WTC11 (cell line): ENCODE measurements at regions not wholly inside any gene's neighbourhood (a gene's known extent, or its start where the extent isn't known, plus 50 kb on each side); places are given as distances from the start of the nearest gene placed in this dataset.

Source experiments
- ATAC-seq: fragments of 200-7000 bp; cut with Tn5 transposase; 2 replicates; pipeline ENCODE4 v1.10.0; 2021; ENCODE audit warnings: mild to moderate bottlenecking, moderate library complexity
- CTCF ChIA-PET: fragments of 300-600 bp; sonication (Branson Sonifier 250); formaldehyde crosslinking; loops from one replicate; lab custom pipeline; 2021; ENCODE audit warnings: antibody characterized with exemption; lab: Charles Lee
- POLR2A ChIA-PET: fragments of 350-600 bp; sonication (Branson Sonifier 250); formaldehyde crosslinking; loops from one replicate; lab custom pipeline; 2021; ENCODE audit warnings: antibody characterized with exemption; lab: Charles Lee
- DNase-seq: peaks from one replicate; pipeline ENCODE4 v3.0.0; 2021; ENCODE audit warnings: low spot score
- H3K27ac Mint-ChIP-seq: 2 replicates; pipeline ENCODE4 v1.8.0; 2021; ENCODE audit warnings: mixed read lengths
- H3K27me3 Mint-ChIP-seq: 2 replicates; pipeline ENCODE4 v1.8.0; 2021; ENCODE audit warnings: low read depth, mild to moderate bottlenecking, moderate library complexity, mixed read lengths
- H3K36me3 Mint-ChIP-seq: 2 replicates; pipeline ENCODE4 v1.8.0; 2021; ENCODE audit warnings: mixed read lengths
- H3K4me1 Mint-ChIP-seq: 2 replicates; pipeline ENCODE4 v1.8.0; 2022; ENCODE audit warnings: mixed read lengths
- H3K4me3 Mint-ChIP-seq: 2 replicates; pipeline ENCODE4 v1.8.0; 2021; ENCODE audit warnings: mild to moderate bottlenecking, moderate library complexity, mixed read lengths
- H3K9me3 Mint-ChIP-seq: 2 replicates; pipeline ENCODE4 v1.8.0; 2021; ENCODE audit warnings: mixed read lengths
- AFF4 ChIP-seq: sonication (generic); formaldehyde crosslinking; IDR thresholded peaks from 2 replicates; pipeline ENCODE4 v1.8.1; 2023; ENCODE audit warnings: mild to moderate bottlenecking, missing genetic modification reagents, borderline replicate concordance
- CREB1 ChIP-seq: sonication (generic); formaldehyde crosslinking; IDR thresholded peaks from 2 replicates; pipeline ENCODE4 v1.8.0; 2023; ENCODE audit warnings: mild to moderate bottlenecking, missing genetic modification reagents
- FOXP1 ChIP-seq: sonication (generic); formaldehyde crosslinking; IDR thresholded peaks from 2 replicates; pipeline ENCODE4 v1.8.0; 2022; ENCODE audit warnings: missing genetic modification reagents, mild to moderate bottlenecking, moderate library complexity, borderline replicate concordance
- FOXP4 ChIP-seq: sonication (generic); formaldehyde crosslinking; IDR thresholded peaks from 2 replicates; pipeline ENCODE4 v1.8.0; 2022; ENCODE audit warnings: mild to moderate bottlenecking, missing genetic modification reagents
- JAZF1 ChIP-seq: fragments of 250-450 bp; sonication (Bioruptor Pico); IDR thresholded peaks from 2 replicates; pipeline ENCODE4 v1.9.0; 2021; ENCODE audit warnings: moderate library complexity, mild to moderate bottlenecking, inconsistent platforms
- MAX ChIP-seq: sonication (generic); formaldehyde crosslinking; IDR thresholded peaks from 2 replicates; pipeline ENCODE4 v1.8.0; 2022; ENCODE audit warnings: mild to moderate bottlenecking, missing genetic modification reagents
- NFE2L1 ChIP-seq: sonication (generic); formaldehyde crosslinking; IDR thresholded peaks from 2 replicates; pipeline ENCODE4 v1.8.1; 2023; ENCODE audit warnings: missing genetic modification reagents
- SMAD4 ChIP-seq: sonication (generic); formaldehyde crosslinking; IDR thresholded peaks from 2 replicates; pipeline ENCODE4 v1.8.0; 2022; ENCODE audit warnings: mild to moderate bottlenecking, missing genetic modification reagents
- STAT6 ChIP-seq: sonication (generic); formaldehyde crosslinking; conservative IDR thresholded peaks from 2 replicates; pipeline ENCODE4 v1.8.1; 2023; ENCODE audit warnings: mild to moderate bottlenecking, low read depth, missing genetic modification reagents, moderate library complexity
- TCF7 ChIP-seq: sonication (generic); formaldehyde crosslinking; IDR thresholded peaks from 2 replicates; pipeline ENCODE4 v1.8.0; 2022; ENCODE audit warnings: mild to moderate bottlenecking, low read depth, missing genetic modification reagents, moderate library complexity
- USF1 ChIP-seq: sonication (generic); formaldehyde crosslinking; IDR thresholded peaks from 2 replicates; pipeline ENCODE4 v1.8.0; 2022; ENCODE audit warnings: mild to moderate bottlenecking, missing genetic modification reagents
- ZNF281 ChIP-seq: sonication (generic); formaldehyde crosslinking; IDR thresholded peaks from 2 replicates; pipeline ENCODE4 v1.8.0; 2023; ENCODE audit warnings: mild to moderate bottlenecking, missing genetic modification reagents
- ZNF317 ChIP-seq: sonication (generic); formaldehyde crosslinking; IDR thresholded peaks from 2 replicates; pipeline ENCODE4 v1.8.1; 2023; ENCODE audit warnings: low read depth, mild to moderate bottlenecking, moderate library complexity, missing genetic modification reagents, borderline replicate concordance
- ZNF423 ChIP-seq: fragments of 250-450 bp; sonication (Bioruptor Pico); IDR thresholded peaks from 2 replicates; pipeline ENCODE4 v2.1.2; 2022; ENCODE audit warnings: mild to moderate bottlenecking, moderate library complexity
- ZNF425 ChIP-seq: fragments of 250-450 bp; sonication (Bioruptor Pico); conservative IDR thresholded peaks from 2 replicates; pipeline ENCODE4 v1.9.0; 2021; ENCODE audit warnings: mild to moderate bottlenecking
- ZNF512 ChIP-seq: sonication (generic); formaldehyde crosslinking; IDR thresholded peaks from 2 replicates; pipeline ENCODE4 v1.8.1; 2022; ENCODE audit warnings: missing genetic modification reagents, borderline replicate concordance
- ZSCAN18 ChIP-seq: fragments of 250-450 bp; sonication (Bioruptor Pico); IDR thresholded peaks from 2 replicates; pipeline ENCODE4 v2.1.2; 2022; ENCODE audit warnings: mild to moderate bottlenecking, moderate library complexity

- TF ChIP-seq FOXP1 (CRISPR knock-in tag) = no peak
These were observed 59.2 kb upstream of the FNDC1 start (continued) for GRCh38 chr6:159110013-159110412.

- CTCF ChIA-PET = interaction anchor here (0.9 to 3.2 kb wide), 24 partner anchors 10 to 582 kb away, joined by 3 to 48 read pairs (median 4); no protein-coding TSS in a partner anchor
- no peaks in the 10 kb centered on the region for H3K27me3 Mint-ChIP-seq
- ATAC-seq (no peak), DNase-seq (no peak)
- no peak overlapping the region for H3K4me3 Mint-ChIP-seq
- H3K9me3 Mint-ChIP-seq = no peaks in the 10 kb centered on the region
- peaks cover 23% of the 10 kb centered on the region for H3K4me1 Mint-ChIP-seq
- POLR2A ChIA-PET = no interaction called here
- TF ChIP-seq STAT6 (CRISPR knock-in tag) = no peak
- no peak for TF ChIP-seq JAZF1 (CRISPR knock-in tag)
- no peak for TF ChIP-seq ZNF317 (CRISPR knock-in tag)
- no peak for TF ChIP-seq ZNF423 (CRISPR knock-in tag)
- TF ChIP-seq USF1 (CRISPR knock-in tag) = no peak
- TF ChIP-seq ZNF281 (CRISPR knock-in tag) = no peak
- TF ChIP-seq FOXP1 (CRISPR knock-in tag) = no peak
- no peak for TF ChIP-seq SMAD4 (CRISPR knock-in tag)
- TF ChIP-seq ZNF425 (CRISPR knock-in tag) = no peak
- no peak for TF ChIP-seq CREB1 (CRISPR knock-in tag)
- TF ChIP-seq TCF7 (CRISPR knock-in tag) = no peak
- no peak for TF ChIP-seq FOXP4 (CRISPR knock-in tag)
- no peak for TF ChIP-seq ZNF512
- no peak for TF ChIP-seq AFF4
- TF ChIP-seq MAX = no peak
- no peak for TF ChIP-seq ZSCAN18 (CRISPR knock-in tag)
- no peak for TF ChIP-seq NFE2L1 (CRISPR knock-in tag)
- no peaks in the 10 kb centered on the region for H3K36me3 Mint-ChIP-seq
- H3K27ac Mint-ChIP-seq = no peak overlapping the region
These were observed 59.8 kb upstream of the FNDC1 start for GRCh38 chr6:159109391-159109790.
